B cell (primary cell): ENCODE measurements at regions not wholly inside any gene's neighbourhood (a gene's known extent, or its start where the extent isn't known, plus 50 kb on each side); places are given as distances from the start of the nearest gene placed in this dataset.

Source experiments
- ATAC-seq: fragments of 200-7000 bp; cut with Tn5 transposase; one replicate; pipeline ENCODE4 v1.10.0; 2021; ENCODE audit warnings: low read depth, mild to moderate bottlenecking, moderate number of reproducible peaks, moderate library complexity
- CTCF ChIA-PET: fragments of 350-600 bp; sonication (Branson Sonifier 250); formaldehyde crosslinking; loops from one replicate; lab custom pipeline; 2021; ENCODE audit warnings: antibody characterized with exemption, inconsistent platforms; lab: Charles Lee
- POLR2A ChIA-PET: fragments of 350-600 bp; sonication (Branson Sonifier 250); formaldehyde crosslinking; loops from one replicate; lab custom pipeline; 2021; ENCODE audit warnings: antibody characterized with exemption; lab: Charles Lee
- DNase-seq: peaks from one replicate; pipeline ENCODE4 v3.0.0; 2013
- H2AFZ ChIP-seq: 2 replicates; pipeline ENCODE4 v1.6.1; 2012; ENCODE audit warnings: mild to moderate bottlenecking, low read depth, low read length; ENCODE audit not compliant: insufficient read depth, poor library complexity, severe bottlenecking
- H3K27ac ChIP-seq, 2 donors: 1 replicate in 1 of 2; 2 replicates in 1 of 2; pipeline ENCODE4 v1.5.1; 2012 to 2013; ENCODE audit warnings: low read length in 2 of 2, mild to moderate bottlenecking in 2 of 2, moderate library complexity in 1 of 2
- H3K27me3 ChIP-seq, 4 experiments: fragments of 200-600 bp in 1 of 4; sonication (generic) in 1 of 4; replicated peaks in 1 of 4; 1 replicate in 2 of 4; 2 replicates in 2 of 4; pipeline versions ENCODE4 v1.6.1 to v1.7.0; 2013 to 2016; ENCODE audit warnings: low read length in 3 of 4, mild to moderate bottlenecking in 2 of 4, mixed read lengths in 1 of 4, moderate library complexity in 1 of 4; ENCODE audit not compliant: insufficient read depth in 4 of 4, control insufficient read depth in 3 of 4; ENCODE audit errors: control extremely low read depth in 1 of 4
- H3K36me3 ChIP-seq, 2 experiments: replicated peaks in 1 of 2; 1 replicate in 1 of 2; 2 replicates in 1 of 2; pipeline versions ENCODE4 v1.6.1 to v1.7.1; 2013; ENCODE audit warnings: low read length in 1 of 2; ENCODE audit not compliant: insufficient read depth in 2 of 2, control insufficient read depth in 1 of 2; ENCODE audit errors: control extremely low read depth in 1 of 2, extremely low read depth in 1 of 2
- H3K4me1 ChIP-seq, 2 donors: fragments of 200-600 bp in 1 of 2; sonication (generic) in 1 of 2; 1 replicate in 1 of 2; 2 replicates in 1 of 2; pipeline versions ENCODE4 v1.5.1 to v1.6.1; 2013 to 2017; ENCODE audit warnings: low read length in 2 of 2; ENCODE audit not compliant: control insufficient read depth in 2 of 2, insufficient read depth in 2 of 2
- H3K4me2 ChIP-seq: replicated peaks from 2 replicates; pipeline ENCODE3; 2012; ENCODE audit warnings: mild to moderate bottlenecking, low read depth, low read length; ENCODE audit not compliant: poor library complexity, severe bottlenecking
- H3K4me3 ChIP-seq, 5 experiments: fragments of 200-600 bp in 1 of 5; sonication (generic) in 1 of 5; 1 replicate in 3 of 5; 2 replicates in 2 of 5; pipeline versions ENCODE4 v1.5.1 to v1.7.0; 2011 to 2016; ENCODE audit warnings: low read length in 4 of 5, mild to moderate bottlenecking in 4 of 5, low read depth in 2 of 5, control low read depth in 1 of 5, moderate library complexity in 1 of 5; ENCODE audit not compliant: insufficient read depth in 1 of 5; ENCODE audit errors: control extremely low read depth in 1 of 5, extremely low read depth in 1 of 5
- H3K79me2 ChIP-seq: fragments of 200-600 bp; sonication (generic); one replicate; pipeline ENCODE4 v1.6.0; 2016; ENCODE audit warnings: low read length; ENCODE audit not compliant: control insufficient read depth, insufficient read depth
- H3K9ac ChIP-seq: fragments of 200-600 bp; sonication (generic); 2 replicates; pipeline ENCODE4 v1.6.1; 2017; ENCODE audit warnings: mild to moderate bottlenecking, low read length, moderate library complexity
- H3K9me3 ChIP-seq, 3 donors: one replicate each; pipeline versions ENCODE4 v1.6.1 to v1.7.1; 2013; ENCODE audit warnings: low read length in 2 of 3; ENCODE audit not compliant: control insufficient read depth in 2 of 3, insufficient read depth in 1 of 3; ENCODE audit errors: control extremely low read depth in 1 of 3
- H4K20me1 ChIP-seq: 2 replicates; pipeline ENCODE4 v1.6.0; 2012; ENCODE audit warnings: mild to moderate bottlenecking, low read length; ENCODE audit not compliant: insufficient read depth, control insufficient read depth, poor library complexity, severe bottlenecking
- H3K27ac Mint-ChIP-seq: one replicate; pipeline ENCODE4 v1.8.0; 2021; ENCODE audit warnings: mixed read lengths
- H3K27me3 Mint-ChIP-seq: one replicate; pipeline ENCODE4 v1.8.0; 2021; ENCODE audit warnings: mixed read lengths
- H3K4me1 Mint-ChIP-seq: one replicate; pipeline ENCODE4 v1.8.0; 2021; ENCODE audit warnings: mixed read lengths
- H3K4me3 Mint-ChIP-seq: one replicate; pipeline ENCODE4 v1.8.0; 2021; ENCODE audit warnings: mixed read lengths
- H3K9me3 Mint-ChIP-seq: one replicate; pipeline ENCODE4 v1.8.0; 2022; ENCODE audit warnings: mixed read lengths; ENCODE audit not compliant: insufficient read depth
- CTCF ChIP-seq: fragments of 200-600 bp; IDR thresholded peaks from one replicate; pipeline ENCODE4 v1.8.0; 2022; ENCODE audit warnings: antibody characterized with exemption, mild to moderate bottlenecking
- EZH2 ChIP-seq: IDR thresholded peaks from 2 replicates; pipeline ENCODE4 v1.6.1; 2012; ENCODE audit warnings: borderline replicate concordance, low read depth, mild to moderate bottlenecking, moderate library complexity, low read length; ENCODE audit not compliant: insufficient read depth, poor library complexity, severe bottlenecking
- WGBS: methylation state at CpG from one replicate; pipeline ENCODE4 v1.1.5; 2013; ENCODE audit warnings: missing lambda C conversion rate; ENCODE audit not compliant: insufficient coverage; 5-methylcytosine and 5-hydroxymethylcytosine counted together
- intact Hi-C: fragments of 100-400 bp; cut with micrococcal nuclease; formaldehyde crosslinking; loops from one replicate; pipeline ENCODE4 v1.10.0; 2022

GRCh38 chr18:71554686-71555085 lies 989.5 kb downstream of the CBLN2 start:
- no peaks in the 10 kb centered on the region for H3K36me3 ChIP-seq
- H3K27ac ChIP-seq, result no peak overlapping the region
- DNase-seq (no peak), ATAC-seq (no peak)
- no peak overlapping the region for H3K9ac ChIP-seq
- no peak overlapping the region for H2AFZ ChIP-seq
- no peak for TF ChIP-seq CTCF
- no peak for TF ChIP-seq EZH2
- H3K4me1 ChIP-seq, result no peaks in the 10 kb centered on the region
- no peaks in the 10 kb centered on the region for H3K27me3 Mint-ChIP-seq
- no peak overlapping the region for H3K4me3 ChIP-seq
- ChIA-PET CTCF (no interaction called here), POLR2A (no interaction called here)
- no peak overlapping the region for H3K27ac Mint-ChIP-seq
- no peaks in the 10 kb centered on the region for H3K79me2 ChIP-seq
- H3K4me2 ChIP-seq, result no peak overlapping the region
- WGBS, result 67% methylated on average over 1 of the region's 2 CpGs
- peaks cover 6% of the 10 kb centered on the region for H3K9me3 Mint-ChIP-seq
- no peaks in the 10 kb centered on the region for H3K27me3 ChIP-seq
- H3K4me1 Mint-ChIP-seq, result no peaks in the 10 kb centered on the region
- peaks cover 0 to 13% (median 0%) of the 10 kb centered on the region in 3 donors for H3K9me3 ChIP-seq
- intact Hi-C loops, result no loop called here
- no peak overlapping the region for H3K4me3 Mint-ChIP-seq
- H4K20me1 ChIP-seq, result no peaks in the 10 kb centered on the region

- CTCF ChIA-PET, result no interaction called here
- H3K4me3 ChIP-seq, result no peak overlapping the region
- no peaks in the 10 kb centered on the region for H3K9me3 ChIP-seq
- no peak overlapping the region for H3K9ac ChIP-seq
- H3K4me1 Mint-ChIP-seq, result no peaks in the 10 kb centered on the region
- no peak for DNase-seq
- no peaks in the 10 kb centered on the region for H3K27me3 ChIP-seq
- POLR2A ChIA-PET, result no interaction called here
- 100% methylated on average over 1 of the region's 3 CpGs for WGBS
- H3K27ac ChIP-seq, result no peak overlapping the region
- H2AFZ ChIP-seq, result no peak overlapping the region
- ATAC-seq, result no peak
- H3K4me3 Mint-ChIP-seq, result no peak overlapping the region
- no peaks in the 10 kb centered on the region for H4K20me1 ChIP-seq
- TF ChIP-seq EZH2 (no peak), CTCF (no peak)
- no peaks in the 10 kb centered on the region for H3K27me3 Mint-ChIP-seq
- no peaks in the 10 kb centered on the region for H3K79me2 ChIP-seq
- intact Hi-C loops, result no loop called here
- H3K9me3 Mint-ChIP-seq, result peaks cover 8% of the 10 kb centered on the region
- H3K27ac Mint-ChIP-seq, result no peak overlapping the region
- H3K36me3 ChIP-seq, result no peaks in the 10 kb centered on the region
- no peak overlapping the region for H3K4me2 ChIP-seq
- no peaks in the 10 kb centered on the region for H3K4me1 ChIP-seq
Measured at GRCh38 chr18:71541643-71542042, 1002.5 kb downstream of the CBLN2 start.
